Neural cell (in vitro differentiated cells): ENCODE measurements at regions not wholly inside any gene's neighbourhood (a gene's known extent, or its start where the extent isn't known, plus 50 kb on each side); places are given as distances from the start of the nearest gene placed in this dataset.

ENCODE experiments used
- H2AFZ ChIP-seq: fragments of 200-600, 300-800 bp; sonication (generic), shearing (Covaris generic); 2 replicates; pipeline ENCODE4 v1.6.0; 2014; ENCODE audit warnings: low read depth, mild to moderate bottlenecking, antibody characterized with exemption, low read length, moderate library complexity
- H3F3A ChIP-seq: fragments of 200-600 bp; shearing (Covaris generic); 2 replicates; pipeline ENCODE4 v1.6.1; 2016; ENCODE audit warnings: mild to moderate bottlenecking, moderate library complexity, mixed read lengths, antibody characterized with exemption, low read length; ENCODE audit not compliant: insufficient read depth, poor library complexity, severe bottlenecking
- H3K27ac ChIP-seq: fragments of 200-600, 300-800 bp; sonication (generic), shearing (Covaris generic); 2 replicates; pipeline ENCODE4 v1.5.1; 2014; ENCODE audit warnings: mild to moderate bottlenecking, low read length, moderate library complexity
- H3K27me3 ChIP-seq: fragments of 300-800, 200-600 bp; sonication (generic), shearing (Covaris generic); 2 replicates; pipeline ENCODE4 v1.6.0; 2014; ENCODE audit warnings: mild to moderate bottlenecking, low read depth, low read length, moderate library complexity; ENCODE audit not compliant: insufficient read depth
- H3K36me3 ChIP-seq: fragments of 300-800, 200-600 bp; sonication (generic), shearing (Covaris generic); 2 replicates; pipeline ENCODE4 v1.5.1; 2014; ENCODE audit warnings: mild to moderate bottlenecking, antibody characterized with exemption, low read length, moderate library complexity; ENCODE audit not compliant: insufficient read depth
- H3K4me2 ChIP-seq: fragments of 300-800, 200-600 bp; sonication (generic), shearing (Covaris generic); 2 replicates; pipeline ENCODE4 v1.6.0; 2014; ENCODE audit warnings: mild to moderate bottlenecking, low read length
- H3K4me3 ChIP-seq: fragments of 300-800, 200-600 bp; sonication (generic), shearing (Covaris generic); 2 replicates; pipeline ENCODE4 v1.5.1; 2014; ENCODE audit warnings: mild to moderate bottlenecking, low read length, moderate library complexity
- H3K79me2 ChIP-seq: fragments of 200-600 bp; shearing (Covaris generic); replicated peaks from 2 replicates; pipeline ENCODE4 v1.6.0; 2014; ENCODE audit warnings: mild to moderate bottlenecking, low read length, moderate library complexity; ENCODE audit not compliant: insufficient read depth
- H3K9ac ChIP-seq: fragments of 300-800, 200-600 bp; sonication (generic), shearing (Covaris generic); 2 replicates; pipeline ENCODE4 v1.6.1; 2016; ENCODE audit warnings: mild to moderate bottlenecking, low read length, mixed read lengths
- H3K9me2 ChIP-seq: fragments of 200-600 bp; shearing (Covaris generic); 2 replicates; pipeline ENCODE4 v1.6.1; 2016; ENCODE audit warnings: mild to moderate bottlenecking, low read length, mixed read lengths; ENCODE audit not compliant: insufficient read depth
- H3K9me3 ChIP-seq: fragments of 200-600, 300-800 bp; sonication (generic), shearing (Covaris generic); 2 replicates; pipeline ENCODE4 v1.6.1; 2016; ENCODE audit warnings: mild to moderate bottlenecking, mixed run types, low read length, moderate library complexity, mixed read lengths
- H4K20me1 ChIP-seq: fragments of 200-600 bp; shearing (Covaris generic); 2 replicates; pipeline ENCODE4 v1.6.1; 2016; ENCODE audit warnings: mild to moderate bottlenecking, mixed run types; ENCODE audit not compliant: insufficient read depth
- EP300 ChIP-seq: fragments of 450-650 bp; conservative IDR thresholded peaks from 2 replicates; pipeline ENCODE4 v1.6.1; 2014; ENCODE audit warnings: antibody characterized with exemption, mild to moderate bottlenecking, moderate library complexity; ENCODE audit not compliant: poor library complexity, severe bottlenecking
- EZH2 ChIP-seq: fragments of 200-600, 300-800 bp; shearing (Covaris generic), sonication (generic); IDR thresholded peaks from 2 replicates; pipeline ENCODE4 v1.6.1; 2014; ENCODE audit warnings: antibody characterized with exemption, low read length, borderline replicate concordance, mild to moderate bottlenecking; ENCODE audit not compliant: insufficient read depth, poor library complexity, severe bottlenecking
- MXI1 ChIP-seq: fragments of 450-650 bp; conservative IDR thresholded peaks from 2 replicates; pipeline ENCODE4 v1.6.1; 2014; ENCODE audit warnings: antibody characterized with exemption, mild to moderate bottlenecking; ENCODE audit not compliant: poor library complexity, severe bottlenecking
- POLR2AphosphoS5 ChIP-seq: IDR thresholded peaks from 2 replicates; pipeline ENCODE4 v1.6.1; 2012
- RAD21 ChIP-seq: fragments of 450-650 bp; conservative IDR thresholded peaks from 2 replicates; pipeline ENCODE4 v1.6.1; 2014; ENCODE audit warnings: antibody characterized with exemption, mild to moderate bottlenecking, moderate library complexity
- SMC3 ChIP-seq: fragments of 450-650 bp; conservative IDR thresholded peaks from 2 replicates; pipeline ENCODE4 v1.6.1; 2014; ENCODE audit warnings: antibody characterized with exemption, mild to moderate bottlenecking, moderate library complexity; ENCODE audit not compliant: poor library complexity
- TAF1 ChIP-seq: IDR thresholded peaks from 2 replicates; pipeline ENCODE4 v1.6.1; 2012; ENCODE audit warnings: low read depth
- TF ChIP-seq, protein P1 (sequence below): fragments of 450-650 bp; IDR thresholded peaks from 2 replicates; pipeline ENCODE4 v1.5.1; 2014; ENCODE audit warnings: antibody characterized with exemption, mild to moderate bottlenecking, moderate library complexity; ENCODE audit not compliant: poor library complexity, severe bottlenecking
- TF ChIP-seq, protein P2 (sequence below): IDR thresholded peaks from 2 replicates; pipeline ENCODE4 v1.6.1; 2012; ENCODE audit warnings: borderline replicate concordance

DNA sequence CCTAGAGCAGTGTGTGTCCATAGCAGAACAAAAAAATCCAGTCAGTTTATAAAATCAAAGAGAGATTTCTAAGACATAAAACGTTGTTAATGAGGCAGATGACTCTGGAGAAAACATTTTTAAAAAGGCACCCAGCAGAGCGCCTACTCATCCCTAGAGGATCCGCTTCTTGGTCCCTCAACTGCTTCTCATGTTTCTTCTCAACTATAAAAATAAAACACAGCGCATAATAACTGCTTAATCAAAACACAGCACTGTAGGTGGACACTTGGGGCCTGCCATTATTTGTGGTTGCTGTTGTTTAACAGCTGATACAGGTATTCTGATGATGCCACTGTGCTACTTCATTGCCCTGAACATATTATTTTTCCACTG, 347.9 kb downstream of the FGF9 start:
- Histone ChIP-seq H3K36me3 (no peaks in the 10 kb centered on the region), H3K4me3 (no peak overlapping the region), H4K20me1 (no peaks in the 10 kb centered on the region), H3K79me2 (no peaks in the 10 kb centered on the region), H3K27ac (no peak overlapping the region), H3K9me3 (no peaks in the 10 kb centered on the region), H3F3A (no peaks in the 10 kb centered on the region), H3K9ac (no peak overlapping the region), H3K27me3 (no peaks in the 10 kb centered on the region), H3K4me2 (no peak overlapping the region), H2AFZ (no peak overlapping the region), H3K9me2 (no peaks in the 10 kb centered on the region)
- TF ChIP-seq RAD21: no peak
- TF ChIP-seq, protein P1, sequence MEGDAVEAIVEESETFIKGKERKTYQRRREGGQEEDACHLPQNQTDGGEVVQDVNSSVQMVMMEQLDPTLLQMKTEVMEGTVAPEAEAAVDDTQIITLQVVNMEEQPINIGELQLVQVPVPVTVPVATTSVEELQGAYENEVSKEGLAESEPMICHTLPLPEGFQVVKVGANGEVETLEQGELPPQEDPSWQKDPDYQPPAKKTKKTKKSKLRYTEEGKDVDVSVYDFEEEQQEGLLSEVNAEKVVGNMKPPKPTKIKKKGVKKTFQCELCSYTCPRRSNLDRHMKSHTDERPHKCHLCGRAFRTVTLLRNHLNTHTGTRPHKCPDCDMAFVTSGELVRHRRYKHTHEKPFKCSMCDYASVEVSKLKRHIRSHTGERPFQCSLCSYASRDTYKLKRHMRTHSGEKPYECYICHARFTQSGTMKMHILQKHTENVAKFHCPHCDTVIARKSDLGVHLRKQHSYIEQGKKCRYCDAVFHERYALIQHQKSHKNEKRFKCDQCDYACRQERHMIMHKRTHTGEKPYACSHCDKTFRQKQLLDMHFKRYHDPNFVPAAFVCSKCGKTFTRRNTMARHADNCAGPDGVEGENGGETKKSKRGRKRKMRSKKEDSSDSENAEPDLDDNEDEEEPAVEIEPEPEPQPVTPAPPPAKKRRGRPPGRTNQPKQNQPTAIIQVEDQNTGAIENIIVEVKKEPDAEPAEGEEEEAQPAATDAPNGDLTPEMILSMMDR: no peak
- TF ChIP-seq TAF1: no peak
- no peak for TF ChIP-seq EZH2

DNA sequence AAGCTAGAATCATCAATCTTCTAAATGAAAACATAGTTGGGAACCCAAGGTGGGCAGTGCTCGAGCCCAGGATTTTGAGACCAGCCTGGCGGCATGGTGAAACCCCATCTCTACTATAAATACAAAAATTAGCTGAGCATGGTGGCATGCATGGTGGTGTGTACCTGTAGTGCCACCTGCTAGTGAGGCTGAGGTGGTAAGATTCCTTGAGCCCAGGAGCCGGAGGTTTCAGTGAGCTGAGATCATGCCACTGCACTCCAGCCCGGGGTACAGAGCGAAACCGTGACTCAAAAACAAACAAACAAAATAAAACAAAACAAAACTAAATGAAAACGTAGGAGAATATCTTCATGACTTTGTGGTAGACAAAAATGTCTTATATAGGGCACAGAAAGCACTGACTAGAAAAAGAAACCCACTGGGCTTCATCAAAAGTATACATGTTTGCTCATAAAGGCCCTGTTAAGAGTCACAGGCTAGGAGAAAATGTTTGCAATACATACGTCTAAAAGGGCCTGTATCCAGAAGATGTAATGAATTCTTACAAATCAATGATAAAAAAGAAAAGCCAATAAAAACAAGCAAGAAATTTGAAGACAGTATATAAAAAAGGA, 353.6 kb downstream of the FGF9 start:
- TF ChIP-seq EZH2: no peak
- no peak for TF ChIP-seq SMC3
- no peak for TF ChIP-seq POLR2AphosphoS5
- TF ChIP-seq, protein P2, sequence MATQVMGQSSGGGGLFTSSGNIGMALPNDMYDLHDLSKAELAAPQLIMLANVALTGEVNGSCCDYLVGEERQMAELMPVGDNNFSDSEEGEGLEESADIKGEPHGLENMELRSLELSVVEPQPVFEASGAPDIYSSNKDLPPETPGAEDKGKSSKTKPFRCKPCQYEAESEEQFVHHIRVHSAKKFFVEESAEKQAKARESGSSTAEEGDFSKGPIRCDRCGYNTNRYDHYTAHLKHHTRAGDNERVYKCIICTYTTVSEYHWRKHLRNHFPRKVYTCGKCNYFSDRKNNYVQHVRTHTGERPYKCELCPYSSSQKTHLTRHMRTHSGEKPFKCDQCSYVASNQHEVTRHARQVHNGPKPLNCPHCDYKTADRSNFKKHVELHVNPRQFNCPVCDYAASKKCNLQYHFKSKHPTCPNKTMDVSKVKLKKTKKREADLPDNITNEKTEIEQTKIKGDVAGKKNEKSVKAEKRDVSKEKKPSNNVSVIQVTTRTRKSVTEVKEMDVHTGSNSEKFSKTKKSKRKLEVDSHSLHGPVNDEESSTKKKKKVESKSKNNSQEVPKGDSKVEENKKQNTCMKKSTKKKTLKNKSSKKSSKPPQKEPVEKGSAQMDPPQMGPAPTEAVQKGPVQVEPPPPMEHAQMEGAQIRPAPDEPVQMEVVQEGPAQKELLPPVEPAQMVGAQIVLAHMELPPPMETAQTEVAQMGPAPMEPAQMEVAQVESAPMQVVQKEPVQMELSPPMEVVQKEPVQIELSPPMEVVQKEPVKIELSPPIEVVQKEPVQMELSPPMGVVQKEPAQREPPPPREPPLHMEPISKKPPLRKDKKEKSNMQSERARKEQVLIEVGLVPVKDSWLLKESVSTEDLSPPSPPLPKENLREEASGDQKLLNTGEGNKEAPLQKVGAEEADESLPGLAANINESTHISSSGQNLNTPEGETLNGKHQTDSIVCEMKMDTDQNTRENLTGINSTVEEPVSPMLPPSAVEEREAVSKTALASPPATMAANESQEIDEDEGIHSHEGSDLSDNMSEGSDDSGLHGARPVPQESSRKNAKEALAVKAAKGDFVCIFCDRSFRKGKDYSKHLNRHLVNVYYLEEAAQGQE: no peak
- no peak for TF ChIP-seq EP300
- no peak for TF ChIP-seq MXI1
- no peaks in the 10 kb centered on the region for H3K79me2 ChIP-seq

DNA sequence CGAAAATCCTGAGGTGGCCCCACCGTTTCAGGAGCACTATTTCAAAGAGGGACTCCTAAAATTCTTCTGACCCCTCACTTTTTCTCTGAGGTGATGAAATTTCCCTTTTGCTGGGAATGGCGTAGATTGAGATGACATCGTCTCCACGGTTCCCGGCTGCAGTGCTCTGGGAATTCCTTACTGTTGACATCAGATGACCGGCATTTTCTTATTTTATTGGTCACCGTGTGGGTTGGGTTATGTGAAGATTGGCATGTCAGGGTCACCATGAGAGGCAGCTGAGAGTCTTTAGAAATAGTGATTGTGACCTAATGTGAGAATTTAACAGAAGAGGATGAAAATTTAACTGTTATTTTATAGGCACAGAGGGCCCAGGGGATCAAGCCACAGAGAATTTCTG, 356.7 kb downstream of the FGF9 start:
- no peaks in the 10 kb centered on the region for H3K9me3 ChIP-seq
- no peaks in the 10 kb centered on the region for H3K27me3 ChIP-seq
- no peak overlapping the region for H3K4me2 ChIP-seq
- no peaks in the 10 kb centered on the region for H3K79me2 ChIP-seq
- no peak for TF ChIP-seq RAD21
- TF ChIP-seq POLR2AphosphoS5: no peak
- TF ChIP-seq EZH2: no peak
- TF ChIP-seq EP300: no peak
- no peak for TF ChIP-seq SMC3
- TF ChIP-seq, protein P2: no peak
- TF ChIP-seq, protein P1: no peak
- no peak for TF ChIP-seq MXI1
- TF ChIP-seq TAF1: no peak
- H3K27ac ChIP-seq: no peak overlapping the region
- H3K9me2 ChIP-seq: no peaks in the 10 kb centered on the region
- H3K9ac ChIP-seq: no peak overlapping the region
- no peaks in the 10 kb centered on the region for H3K36me3 ChIP-seq
- H3F3A ChIP-seq: no peaks in the 10 kb centered on the region
- no peaks in the 10 kb centered on the region for H4K20me1 ChIP-seq
- no peak overlapping the region for H2AFZ ChIP-seq
- no peak overlapping the region for H3K4me3 ChIP-seq

More for the DNA sequence above, 353.6 kb downstream of the FGF9 start:
- H3K9ac ChIP-seq: no peak overlapping the region
- H3K27ac ChIP-seq: no peak overlapping the region
- H3K9me2 ChIP-seq: no peaks in the 10 kb centered on the region
- H2AFZ ChIP-seq: no peak overlapping the region
- no peak overlapping the region for H3K4me3 ChIP-seq
- H3K27me3 ChIP-seq: no peaks in the 10 kb centered on the region
- H4K20me1 ChIP-seq: no peaks in the 10 kb centered on the region
- no peaks in the 10 kb centered on the region for H3K9me3 ChIP-seq
- H3K4me2 ChIP-seq: no peak overlapping the region
- no peaks in the 10 kb centered on the region for H3K36me3 ChIP-seq
- H3F3A ChIP-seq: no peaks in the 10 kb centered on the region
